ENCODE measurements at regions not wholly inside any gene's neighbourhood (a gene's known extent, or its start where the extent isn't known, plus 50 kb on each side); places are given as distances from the start of the nearest gene placed in this dataset.

DNA sequence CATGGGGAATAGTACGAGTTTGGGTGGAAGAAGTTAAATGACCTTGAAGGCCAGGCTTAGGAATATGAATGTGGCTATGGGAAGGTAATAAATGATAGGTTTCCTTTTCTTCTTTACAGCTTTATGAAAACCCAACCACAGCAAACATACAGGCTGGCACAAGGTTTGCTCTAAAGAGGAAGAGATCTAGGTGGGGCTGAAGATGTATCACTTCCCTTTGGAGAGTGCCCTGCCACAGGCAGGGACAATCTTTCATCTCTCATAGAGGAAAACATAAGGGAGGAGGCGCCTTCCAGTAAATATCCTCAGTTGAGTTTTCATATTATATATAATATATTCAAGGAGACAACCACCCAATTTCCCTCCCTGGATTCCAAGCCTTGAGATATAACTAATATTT, 72.9 kb upstream of the FRMD6 start:
- no peaks in the 10 kb centered on the region for H3K36me3 ChIP-seq (ENCODE audit: control insufficient read depth in 2 of 2, insufficient read depth in 2 of 2, low read length in 1 of 2)
- no peaks in the 10 kb centered on the region for H3K4me1 ChIP-seq (ENCODE audit: control insufficient read depth in 2 of 2, insufficient read depth in 2 of 2, low read length in 1 of 2)
- 82 to 83% methylated on average over 2 of the region's 2 CpGs for WGBS, 2 donors
- no peak overlapping the region for H3K27ac ChIP-seq (ENCODE audit: low read depth in 2 of 2, low read length in 1 of 2)
- no peaks in the 10 kb centered on the region for H3K9me3 ChIP-seq (ENCODE audit: control insufficient read depth in 2 of 2, insufficient read depth in 1 of 2, low read depth in 1 of 2, low read length in 1 of 2)
- no peaks in the 10 kb centered on the region for H3K27me3 ChIP-seq (ENCODE audit: control insufficient read depth in 1 of 2, insufficient read depth in 2 of 2, low read length in 2 of 2)
- no peak overlapping the region for H3K4me3 ChIP-seq (ENCODE audit: low read depth in 1 of 2, low read length in 2 of 2)

DNA sequence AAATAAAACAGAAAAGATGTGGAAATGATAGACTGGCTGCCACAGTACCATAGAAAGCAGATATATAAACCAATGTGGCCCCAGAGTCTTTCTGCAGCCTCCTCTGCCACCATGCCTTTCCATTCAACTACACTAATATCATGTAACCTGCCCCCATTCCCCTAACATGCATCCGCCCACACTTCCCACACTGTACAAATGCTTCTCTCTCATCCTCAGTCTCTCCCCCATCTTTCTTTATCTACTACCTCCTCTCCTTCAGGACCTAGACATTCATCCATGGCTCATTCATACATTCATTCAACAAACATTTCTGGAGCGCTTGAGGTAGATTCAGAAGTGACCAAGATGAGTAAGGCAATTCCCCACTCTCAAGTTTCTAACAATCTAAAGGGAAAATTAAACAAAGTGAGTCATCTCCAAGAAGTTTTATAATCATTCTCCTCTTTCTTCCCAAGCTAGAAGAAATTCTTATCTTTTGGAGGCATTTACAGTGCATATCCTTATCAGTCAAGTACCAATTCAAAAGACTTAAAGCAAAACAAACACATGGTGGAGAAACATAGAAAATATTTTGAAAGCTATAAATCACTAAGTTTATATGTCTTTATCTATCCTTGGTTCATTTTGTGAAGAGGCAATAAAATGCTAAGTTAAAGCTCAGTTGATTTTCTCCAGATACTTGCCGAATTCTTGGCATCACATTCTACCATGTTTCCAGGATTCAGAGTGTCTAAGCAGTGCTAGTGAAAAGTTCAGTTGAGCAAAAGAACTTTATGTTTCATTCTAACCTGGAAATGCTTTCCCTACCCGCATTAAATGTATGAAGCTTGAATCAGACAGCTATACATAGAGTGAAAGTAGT, 70.5 kb upstream of the FRMD6 start:
- WGBS, 2 donors, result 89 to 91% methylated on average over 4 of the region's 4 CpGs
- Histone ChIP-seq H3K27ac (ENCODE audit: low read depth in 2 of 2, low read length in 1 of 2) (no peak overlapping the region), H3K9me3 (ENCODE audit: control insufficient read depth in 2 of 2, insufficient read depth in 1 of 2, low read depth in 1 of 2, low read length in 1 of 2) (no peaks in the 10 kb centered on the region), H3K27me3 (ENCODE audit: control insufficient read depth in 1 of 2, insufficient read depth in 2 of 2, low read length in 2 of 2) (no peaks in the 10 kb centered on the region), H3K4me1 (ENCODE audit: control insufficient read depth in 2 of 2, insufficient read depth in 2 of 2, low read length in 1 of 2) (no peaks in the 10 kb centered on the region), H3K4me3 (ENCODE audit: low read depth in 1 of 2, low read length in 2 of 2) (no peak overlapping the region), H3K36me3 (ENCODE audit: control insufficient read depth in 2 of 2, insufficient read depth in 2 of 2, low read length in 1 of 2) (no peaks in the 10 kb centered on the region)

DNA sequence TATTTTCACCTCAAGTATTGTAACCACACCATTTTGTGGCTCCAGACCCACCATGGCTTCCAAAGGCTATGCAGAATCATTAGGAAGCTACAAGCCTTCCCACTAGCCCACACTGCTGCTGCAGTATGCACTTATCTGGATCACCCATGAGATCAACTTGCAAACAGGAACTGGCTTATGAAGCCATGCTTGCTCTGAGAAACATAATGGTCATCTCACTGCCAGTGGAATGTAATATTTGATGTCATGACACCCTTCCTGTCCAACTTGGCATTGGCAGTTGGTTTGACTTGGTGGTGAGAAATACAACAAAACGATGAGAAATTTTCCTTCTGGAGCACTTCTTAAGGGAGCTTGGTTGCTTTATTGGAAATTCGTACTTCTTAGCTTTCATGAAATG, 69.3 kb upstream of the FRMD6 start:
- no peak overlapping the region for H3K4me3 ChIP-seq (ENCODE audit: low read depth in 1 of 2, low read length in 2 of 2)
- H3K9me3 ChIP-seq (ENCODE audit: control insufficient read depth in 2 of 2, insufficient read depth in 1 of 2, low read depth in 1 of 2, low read length in 1 of 2), result no peaks in the 10 kb centered on the region
- H3K27ac ChIP-seq (ENCODE audit: low read depth in 2 of 2, low read length in 1 of 2), result no peak overlapping the region
- 70 to 74% methylated on average over 2 of the region's 2 CpGs for WGBS, 2 donors
- no peaks in the 10 kb centered on the region for H3K4me1 ChIP-seq (ENCODE audit: control insufficient read depth in 2 of 2, insufficient read depth in 2 of 2, low read length in 1 of 2)
- H3K27me3 ChIP-seq (ENCODE audit: control insufficient read depth in 1 of 2, insufficient read depth in 2 of 2, low read length in 2 of 2), result no peaks in the 10 kb centered on the region
- H3K36me3 ChIP-seq (ENCODE audit: control insufficient read depth in 2 of 2, insufficient read depth in 2 of 2, low read length in 1 of 2), result no peaks in the 10 kb centered on the region

DNA sequence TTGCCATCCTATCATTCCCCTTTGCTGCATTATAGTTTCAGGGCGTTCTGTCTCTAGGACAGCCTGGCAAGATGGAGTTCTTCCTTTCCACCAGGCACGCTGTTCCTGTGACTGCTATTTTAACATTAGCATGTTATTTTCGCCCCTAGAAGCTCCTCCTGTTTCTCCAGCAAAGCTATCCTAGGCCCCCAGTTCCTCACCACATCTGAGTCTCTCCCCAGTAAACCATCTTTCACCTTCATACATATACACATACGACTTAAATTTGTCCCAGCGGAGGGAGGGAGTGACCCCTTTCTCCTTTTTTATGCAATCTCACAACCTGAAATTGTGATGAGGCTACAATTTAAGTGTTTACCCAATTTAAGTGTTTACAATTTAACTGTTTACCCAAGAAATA, 66.7 kb upstream of the FRMD6 start:
- no peaks in the 10 kb centered on the region for H3K9me3 ChIP-seq (ENCODE audit: control insufficient read depth in 2 of 2, insufficient read depth in 1 of 2, low read depth in 1 of 2, low read length in 1 of 2)
- WGBS, 2 donors, result 77 to 87% methylated on average over 5 of the region's 5 CpGs
- H3K27me3 ChIP-seq (ENCODE audit: control insufficient read depth in 1 of 2, insufficient read depth in 2 of 2, low read length in 2 of 2), result no peaks in the 10 kb centered on the region
- H3K4me3 ChIP-seq (ENCODE audit: low read depth in 1 of 2, low read length in 2 of 2), result no peak overlapping the region
- no peak overlapping the region for H3K27ac ChIP-seq (ENCODE audit: low read depth in 2 of 2, low read length in 1 of 2)
- H3K4me1 ChIP-seq (ENCODE audit: control insufficient read depth in 2 of 2, insufficient read depth in 2 of 2, low read length in 1 of 2), result no peaks in the 10 kb centered on the region
- no peaks in the 10 kb centered on the region for H3K36me3 ChIP-seq (ENCODE audit: control insufficient read depth in 2 of 2, insufficient read depth in 2 of 2, low read length in 1 of 2)

DNA sequence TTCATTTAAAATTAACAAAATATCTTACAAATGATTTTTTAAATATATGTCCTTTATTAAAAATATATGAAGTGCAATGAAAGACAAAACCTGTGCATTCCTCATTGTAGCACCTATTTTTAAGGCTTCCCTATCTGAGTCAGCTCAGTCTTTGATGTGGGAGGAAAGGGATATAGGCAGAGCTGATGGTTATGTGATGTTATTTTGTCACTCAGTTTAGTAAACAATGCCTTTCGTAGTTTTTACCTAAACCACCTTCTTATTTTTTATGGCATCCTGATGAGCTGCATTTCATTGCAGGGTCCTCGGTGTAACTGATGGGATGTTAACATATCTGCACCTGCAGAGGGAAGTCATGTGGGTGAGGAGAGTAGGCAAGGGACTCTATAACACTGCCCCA, 58.9 kb upstream of the FRMD6 start:
- 58 to 71% methylated on average over 2 of the region's 2 CpGs for WGBS, 2 donors
- no peak overlapping the region for H3K4me3 ChIP-seq (ENCODE audit: low read depth in 1 of 2, low read length in 2 of 2)
- no peaks in the 10 kb centered on the region for H3K9me3 ChIP-seq (ENCODE audit: control insufficient read depth in 2 of 2, insufficient read depth in 1 of 2, low read depth in 1 of 2, low read length in 1 of 2)

DNA sequence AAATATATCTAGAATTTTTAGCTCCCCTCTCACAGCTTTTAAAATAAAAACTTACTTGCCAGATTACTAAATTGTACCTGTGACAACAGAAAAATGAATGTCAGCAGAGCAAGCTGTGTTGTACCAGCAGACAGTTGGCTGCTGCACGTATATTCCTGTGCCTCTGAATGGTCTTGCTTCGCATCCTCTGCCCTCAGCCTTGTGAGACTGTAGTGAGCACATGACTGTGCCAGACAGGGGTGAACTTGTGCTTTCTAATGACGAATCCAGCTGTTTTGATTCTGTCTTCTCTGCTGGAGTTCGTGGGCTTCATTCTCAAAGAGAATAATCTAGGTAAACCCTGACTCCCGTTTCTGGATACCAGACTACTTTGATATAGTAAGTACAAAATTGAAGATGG, 58.3 kb upstream of the FRMD6 start:
- no peak overlapping the region for H3K27ac ChIP-seq (ENCODE audit: low read depth in 2 of 2, low read length in 1 of 2)
- H3K27me3 ChIP-seq (ENCODE audit: control insufficient read depth in 1 of 2, insufficient read depth in 2 of 2, low read length in 2 of 2), result no peaks in the 10 kb centered on the region
- no peaks in the 10 kb centered on the region for H3K4me1 ChIP-seq (ENCODE audit: control insufficient read depth in 2 of 2, insufficient read depth in 2 of 2, low read length in 1 of 2)
- H3K9me3 ChIP-seq (ENCODE audit: control insufficient read depth in 2 of 2, insufficient read depth in 1 of 2, low read depth in 1 of 2, low read length in 1 of 2), result no peaks in the 10 kb centered on the region
- 44 to 69% methylated on average over 5 of the region's 5 CpGs for WGBS, 2 donors
- no peak overlapping the region for H3K4me3 ChIP-seq (ENCODE audit: low read depth in 1 of 2, low read length in 2 of 2)
- peaks cover 0 to 2% of the 10 kb centered on the region in 2 donors for H3K36me3 ChIP-seq (ENCODE audit: control insufficient read depth in 2 of 2, insufficient read depth in 2 of 2, low read length in 1 of 2)

More for the DNA sequence above, 58.9 kb upstream of the FRMD6 start:
- Histone ChIP-seq H3K27ac (ENCODE audit: low read depth in 2 of 2, low read length in 1 of 2) (no peak overlapping the region), H3K4me1 (ENCODE audit: control insufficient read depth in 2 of 2, insufficient read depth in 2 of 2, low read length in 1 of 2) (no peaks in the 10 kb centered on the region), H3K36me3 (ENCODE audit: control insufficient read depth in 2 of 2, insufficient read depth in 2 of 2, low read length in 1 of 2) (peaks cover 0 to 2% of the 10 kb centered on the region in 2 donors), H3K27me3 (ENCODE audit: control insufficient read depth in 1 of 2, insufficient read depth in 2 of 2, low read length in 2 of 2) (no peaks in the 10 kb centered on the region)

DNA sequence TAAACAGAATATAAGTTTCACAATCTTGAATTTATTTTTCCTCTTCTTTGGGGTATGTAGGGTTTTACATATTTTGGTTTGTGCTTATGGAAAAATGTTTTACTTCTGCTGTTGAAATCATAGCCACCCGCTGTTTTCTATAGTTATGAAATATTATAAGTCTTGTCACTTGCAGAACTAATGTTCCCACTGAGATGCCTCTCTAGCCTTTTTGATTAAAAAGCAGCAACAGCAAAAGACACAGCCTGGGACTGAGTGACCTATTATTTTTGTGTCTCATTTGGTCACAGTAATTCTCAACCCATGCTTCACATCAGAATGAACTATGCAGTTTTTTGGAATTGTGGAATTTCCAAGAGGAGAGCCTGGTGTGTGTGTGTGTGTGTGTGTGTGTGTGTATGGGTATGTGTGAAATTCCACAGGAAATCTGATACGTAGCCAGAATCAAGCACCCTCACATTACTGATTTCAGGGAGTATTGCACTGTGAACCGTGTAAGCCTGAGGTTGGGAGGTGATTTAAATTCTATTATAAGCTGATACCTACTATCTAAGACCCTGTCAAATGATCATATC, 55.7 kb upstream of the FRMD6 start:
- no peak overlapping the region for H3K27ac ChIP-seq (ENCODE audit: low read depth in 2 of 2, low read length in 1 of 2)
- no peaks in the 10 kb centered on the region for H3K27me3 ChIP-seq (ENCODE audit: control insufficient read depth in 1 of 2, insufficient read depth in 2 of 2, low read length in 2 of 2)
- H3K4me1 ChIP-seq (ENCODE audit: control insufficient read depth in 2 of 2, insufficient read depth in 2 of 2, low read length in 1 of 2), result no peaks in the 10 kb centered on the region
- H3K4me3 ChIP-seq (ENCODE audit: low read depth in 1 of 2, low read length in 2 of 2), result no peak overlapping the region
- 85 to 86% methylated on average over 3 of the region's 3 CpGs for WGBS, 2 donors
- peaks cover 0 to 2% of the 10 kb centered on the region in 2 donors for H3K36me3 ChIP-seq (ENCODE audit: control insufficient read depth in 2 of 2, insufficient read depth in 2 of 2, low read length in 1 of 2)
- no peaks in the 10 kb centered on the region for H3K9me3 ChIP-seq (ENCODE audit: control insufficient read depth in 2 of 2, insufficient read depth in 1 of 2, low read depth in 1 of 2, low read length in 1 of 2)

DNA sequence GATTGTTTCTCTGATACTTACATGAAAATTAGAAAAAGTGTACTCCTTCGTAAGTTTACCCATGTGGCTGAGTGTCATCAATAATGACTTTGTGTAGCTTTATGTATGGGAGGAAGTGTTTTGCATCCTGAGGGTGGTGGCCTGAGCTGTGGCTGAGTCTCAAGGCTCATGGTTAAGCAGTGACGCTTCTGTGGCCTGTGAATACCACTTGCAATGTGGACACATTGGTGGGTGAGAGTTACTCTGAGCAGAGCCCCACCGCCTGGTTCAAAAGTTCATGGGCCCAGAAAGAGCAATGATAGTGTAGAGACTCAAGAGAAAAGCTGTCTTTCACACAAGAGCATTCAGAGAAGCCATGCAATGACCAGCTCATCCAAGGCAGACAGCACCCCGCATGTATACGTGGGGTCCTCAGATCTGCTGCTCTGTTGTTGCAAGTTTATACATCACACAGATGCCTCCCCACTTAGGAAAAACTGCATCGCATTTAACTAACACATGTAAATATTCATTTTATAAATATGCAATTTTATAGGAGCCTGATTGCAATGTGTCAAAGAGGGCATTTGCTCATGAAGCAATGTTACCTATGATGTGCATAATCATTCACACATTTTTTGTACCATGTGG, 55.1 kb upstream of the FRMD6 start:
- Histone ChIP-seq H3K27me3 (ENCODE audit: control insufficient read depth in 1 of 2, insufficient read depth in 2 of 2, low read length in 2 of 2) (no peaks in the 10 kb centered on the region), H3K9me3 (ENCODE audit: control insufficient read depth in 2 of 2, insufficient read depth in 1 of 2, low read depth in 1 of 2, low read length in 1 of 2) (no peaks in the 10 kb centered on the region), H3K27ac (ENCODE audit: low read depth in 2 of 2, low read length in 1 of 2) (no peak overlapping the region), H3K36me3 (ENCODE audit: control insufficient read depth in 2 of 2, insufficient read depth in 2 of 2, low read length in 1 of 2) (peaks cover 0 to 2% of the 10 kb centered on the region in 2 donors), H3K4me1 (ENCODE audit: control insufficient read depth in 2 of 2, insufficient read depth in 2 of 2, low read length in 1 of 2) (no peaks in the 10 kb centered on the region), H3K4me3 (ENCODE audit: low read depth in 1 of 2, low read length in 2 of 2) (no peak overlapping the region)
- 92 to 95% methylated on average over 6 of the region's 6 CpGs for WGBS, 2 donors

DNA sequence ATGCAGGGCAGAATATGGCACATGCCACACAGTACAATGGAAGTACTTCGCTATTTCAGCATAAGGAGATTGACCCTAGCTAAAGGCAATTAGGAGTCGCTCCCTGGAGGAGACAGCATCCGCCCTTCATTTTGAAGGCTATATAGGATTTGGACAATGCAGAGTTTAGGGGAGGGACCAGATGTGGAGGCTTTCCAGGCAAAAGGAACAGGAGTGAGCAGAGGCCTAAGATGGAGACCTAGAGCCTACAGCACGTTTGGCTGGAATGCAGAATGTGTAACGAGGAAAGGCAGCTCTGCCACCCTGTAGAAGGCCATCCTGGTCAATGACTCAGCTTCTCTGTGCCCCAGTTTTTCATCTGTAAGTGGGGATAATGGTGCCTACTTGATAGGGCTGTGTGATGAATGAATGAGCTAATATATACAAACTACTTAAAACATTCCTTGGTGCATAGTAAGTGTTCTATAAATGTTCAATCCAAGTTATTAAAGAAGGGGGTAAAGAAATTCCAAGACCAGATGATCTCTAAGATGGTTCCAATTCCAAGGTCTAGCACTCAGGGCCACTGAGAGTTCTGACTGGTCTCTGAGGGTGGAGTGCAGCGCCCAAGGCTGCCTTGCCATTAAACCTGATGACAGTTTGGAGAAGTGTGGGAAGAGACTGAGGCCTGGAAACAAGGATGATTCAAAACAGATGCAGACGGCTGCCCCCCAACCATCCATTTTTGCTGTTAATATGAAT, 54.3 kb upstream of the FRMD6 start:
- Histone ChIP-seq H3K4me1 (ENCODE audit: control insufficient read depth in 2 of 2, insufficient read depth in 2 of 2, low read length in 1 of 2) (no peaks in the 10 kb centered on the region), H3K9me3 (ENCODE audit: control insufficient read depth in 2 of 2, insufficient read depth in 1 of 2, low read depth in 1 of 2, low read length in 1 of 2) (no peaks in the 10 kb centered on the region), H3K27me3 (ENCODE audit: control insufficient read depth in 1 of 2, insufficient read depth in 2 of 2, low read length in 2 of 2) (no peaks in the 10 kb centered on the region), H3K27ac (ENCODE audit: low read depth in 2 of 2, low read length in 1 of 2) (no peak overlapping the region), H3K36me3 (ENCODE audit: control insufficient read depth in 2 of 2, insufficient read depth in 2 of 2, low read length in 1 of 2) (peaks cover 0 to 2% of the 10 kb centered on the region in 2 donors), H3K4me3 (ENCODE audit: low read depth in 1 of 2, low read length in 2 of 2) (no peak overlapping the region)
- WGBS, 2 donors, result 90% methylated on average over 7 of the region's 7 CpGs

All from esophagus (tissue), 2 donors.